K562 (cell line): ENCODE measurements at regions not wholly inside any gene's neighbourhood (a gene's known extent, or its start where the extent isn't known, plus 50 kb on each side); places are given as distances from the start of the nearest gene placed in this dataset.

Experiments
- ATAC-seq: fragments of 200-7000 bp; cut with Tn5 transposase; 3 replicates; pipeline ENCODE4 v1.9.1; 2020; ENCODE audit warnings: moderate library complexity
- BruUV-seq: library from RNA; stranded (reverse); fragments of 400-500 nt; replicated peaks from 2 replicates; lab custom pipeline; 2021; lab: Mats Ljungman, UMichigan
- CTCF ChIA-PET: fragments of 300-600 bp; formaldehyde crosslinking; extraction: SDS; loops from one replicate; lab custom pipeline; 2021; ENCODE audit warnings: low intra/inter-chr PET ratio; lab: Yijun Ruan, JAX
- POLR2A ChIA-PET: fragments of 300-600, 350-650 bp; sonication (Branson Sonifier 250); formaldehyde crosslinking; extraction: SDS; loops from one replicate; lab custom pipeline; 2021; ENCODE audit warnings: antibody characterized with exemption, inconsistent platforms; lab: Yijun Ruan, JAX
- DNase-seq, 4 experiments: peaks; one replicate each; pipeline versions ENCODE4 v3.0.0 to v3.0.0-alpha.2; 2011 to 2018; ENCODE audit warnings: low spot score in 3 of 4, mixed read lengths in 3 of 4; ENCODE audit errors: extremely low read depth in 1 of 4
- FAIRE-seq: peaks from 2 replicates; lab custom pipeline; 2011; peaks lifted over from hg19 to GRCh38; lab: Jason Lieb, UNC
- H2AFZ ChIP-seq: 2 replicates; pipeline ENCODE4 v1.6.0; 2011; ENCODE audit warnings: low read depth, low read length, control low read depth, inconsistent platforms
- H3K27ac ChIP-seq: fragments of 200-600 bp; 3 replicates; pipeline ENCODE4 v1.8.0; 2011; ENCODE audit warnings: low read depth, mild to moderate bottlenecking, control low read depth, inconsistent platforms, low read length, moderate library complexity, mixed read lengths; ENCODE audit errors: extremely low read depth
- H3K27me3 ChIP-seq, 2 experiments: fragments of 300-600 bp in 1 of 2; 2 replicates in 1 of 2; 3 replicates in 1 of 2; pipeline versions ENCODE4 v1.6.0 to v1.8.0; 2011; ENCODE audit warnings: inconsistent platforms in 2 of 2, low read length in 2 of 2, mild to moderate bottlenecking in 1 of 2, mixed read lengths in 1 of 2, moderate library complexity in 1 of 2; ENCODE audit not compliant: control insufficient read depth in 2 of 2, insufficient read depth in 2 of 2
- H3K36me3 ChIP-seq: fragments of 300-600 bp; 3 replicates; pipeline ENCODE4 v1.8.0; 2011; ENCODE audit warnings: mild to moderate bottlenecking, low read length, inconsistent platforms; ENCODE audit not compliant: control insufficient read depth, insufficient read depth
- H3K4me1 ChIP-seq, 2 experiments: fragments of 200-600 bp in 1 of 2; replicated peaks in 1 of 2; 2 replicates in 1 of 2; 3 replicates in 1 of 2; pipeline versions ENCODE4 v1.5.1 to v1.8.0; 2011; ENCODE audit warnings: inconsistent platforms in 2 of 2, low read length in 2 of 2, mild to moderate bottlenecking in 1 of 2, mixed read lengths in 1 of 2, moderate library complexity in 1 of 2; ENCODE audit not compliant: control insufficient read depth in 2 of 2, insufficient read depth in 2 of 2
- H3K4me2 ChIP-seq: 2 replicates; pipeline ENCODE4 v1.6.1; 2011; ENCODE audit warnings: low read length, control low read depth, inconsistent platforms, mixed read lengths; ENCODE audit not compliant: insufficient read depth
- H3K4me3 ChIP-seq: fragments of 200-600 bp; sonication (generic), shearing (Covaris generic); 2 replicates; pipeline ENCODE4 v1.5.1; 2016; ENCODE audit warnings: control low read depth, inconsistent platforms
- H3K79me2 ChIP-seq: fragments of 200-600 bp; 3 replicates; pipeline ENCODE4 v1.8.0; 2011; ENCODE audit warnings: low read length, inconsistent platforms; ENCODE audit not compliant: control insufficient read depth, insufficient read depth
- H3K9ac ChIP-seq, 2 experiments: 2 replicates each; pipeline versions ENCODE4 v1.6.0 to v1.6.1; 2011; ENCODE audit warnings: low read depth in 2 of 2, low read length in 2 of 2, control low read depth in 1 of 2, inconsistent platforms in 1 of 2, mild to moderate bottlenecking in 1 of 2, mixed read lengths in 1 of 2; ENCODE audit not compliant: insufficient read depth in 1 of 2
- H3K9me1 ChIP-seq: one replicate; pipeline ENCODE4 v1.6.0; 2011; ENCODE audit warnings: inconsistent platforms, mild to moderate bottlenecking, low read length, moderate library complexity; ENCODE audit not compliant: control insufficient read depth, insufficient read depth
- H3K9me3 ChIP-seq: replicated peaks from 2 replicates; pipeline ENCODE4 v1.5.1; 2011; ENCODE audit warnings: low read depth, low read length, inconsistent platforms; ENCODE audit not compliant: control insufficient read depth, insufficient read depth
- H4K20me1 ChIP-seq: replicated peaks from 2 replicates; pipeline ENCODE4 v1.6.1; 2011; ENCODE audit warnings: low read length, inconsistent platforms, mixed read lengths; ENCODE audit not compliant: control insufficient read depth, insufficient read depth
- C11orf30 ChIP-seq: fragments of 450-650 bp; IDR thresholded peaks from 2 replicates; pipeline ENCODE4 v1.6.1; 2016; ENCODE audit warnings: low read depth, mild to moderate bottlenecking
- MEIS2 ChIP-seq: fragments of 450-650 bp; IDR thresholded peaks from 2 replicates; pipeline ENCODE4 v1.6.1; 2014; ENCODE audit warnings: mild to moderate bottlenecking; ENCODE audit not compliant: partially characterized antibody
- USF1 ChIP-seq: sonication (generic); formaldehyde crosslinking; IDR thresholded peaks from 2 replicates; pipeline ENCODE4 v1.9.0; 2022; ENCODE audit warnings: mild to moderate bottlenecking, missing genetic modification reagents
- WGBS: fragments of 100-300 bp; shearing (Covaris generic); methylation state at CpG from one replicate; pipeline ENCODE4 v1.1.6; 2016; ENCODE audit warnings: low coverage, mixed read lengths; ENCODE audit not compliant: insufficient coverage; ENCODE audit errors: missing lambda C conversion rate; 5-methylcytosine and 5-hydroxymethylcytosine counted together
- in situ Hi-C: fragments of 300-500 bp; cut with MboI; formaldehyde crosslinking; loops from 4 replicates; pipeline ENCODE4 v1.15.0; 2018; ENCODE audit warnings: inconsistent platforms, mixed read lengths
- intact Hi-C: fragments of 100-400 bp; cut with micrococcal nuclease; formaldehyde crosslinking; loops from 2 replicates; pipeline ENCODE4 v1.14.2; 2022

GRCh38 chr2:200217320-200217719, 89.2 kb upstream of the SPATS2L start:
- no peaks in the 10 kb centered on the region for H3K36me3 ChIP-seq
- in situ Hi-C loops (no loop called here), intact Hi-C loops (no loop called here)
- no peak overlapping the region for H3K4me2 ChIP-seq
- ATAC-seq (no peak), FAIRE-seq (no peak), DNase-seq (no peak)
- H3K4me1 ChIP-seq: 0 out of 5 replicates have a peak, but pooled peaks cover 0 to 4% of the 10 kb centered on the region in 2 experiments
- H3K27me3 ChIP-seq: no peaks in the 10 kb centered on the region; a peak in 3 of 5 replicates
- H3K9ac ChIP-seq: no peak overlapping the region
- ChIA-PET POLR2A (no interaction called here), CTCF (no interaction called here)
- no peaks in the 10 kb centered on the region for H4K20me1 ChIP-seq
- 43% methylated on average over 1 of the region's 1 CpG for WGBS
- no peak overlapping the region for H3K4me3 ChIP-seq
- no peaks in the 10 kb centered on the region for H3K9me1 ChIP-seq
- no peaks in the 10 kb centered on the region for H3K9me3 ChIP-seq
- no peaks in the 10 kb centered on the region for H3K79me2 ChIP-seq
- no peak overlapping the region for H2AFZ ChIP-seq
- no peak overlapping the region for H3K27ac ChIP-seq
- no peak for TF ChIP-seq C11orf30
- no peak for TF ChIP-seq MEIS2
- no TSS peak for BruUV-seq

- no peaks in the 10 kb centered on the region; a peak in 2 of 5 replicates for H3K27me3 ChIP-seq
- no TSS peak for BruUV-seq
- intact Hi-C loops: no loop called here
- H3K9ac ChIP-seq: no peak overlapping the region
- no peaks in the 10 kb centered on the region for H4K20me1 ChIP-seq
- FAIRE-seq: no peak
- ChIA-PET POLR2A (no interaction called here), CTCF (no interaction called here)
- H3K9me1 ChIP-seq: no peaks in the 10 kb centered on the region
- H3K9me3 ChIP-seq: no peaks in the 10 kb centered on the region
- DNase-seq: peak in 1 of 4 experiments; percentile 5
- peak overlapping the region; percentile 48; the same call in 1 of the 2 replicates for H2AFZ ChIP-seq
- ATAC-seq: peak; percentile 46; the same call in 2 of the 3 replicates
- no peak overlapping the region for H3K27ac ChIP-seq
- in situ Hi-C loops: no loop called here
- H3K4me1 ChIP-seq: 0 out of 5 replicates have a peak, but pooled peaks cover 0 to 4% of the 10 kb centered on the region in 2 experiments
- H3K4me2 ChIP-seq: no peak overlapping the region
- 0% methylated on average over 1 of the region's 1 CpG for WGBS
- no peaks in the 10 kb centered on the region for H3K79me2 ChIP-seq
- H3K4me3 ChIP-seq: no peak overlapping the region
- H3K36me3 ChIP-seq: no peaks in the 10 kb centered on the region
- peak; percentile 75 for TF ChIP-seq USF1
Observed at GRCh38 chr2:200218645-200219044, 87.8 kb upstream of the SPATS2L start.
